ENCODE measurements at regions not wholly inside any gene's neighbourhood (a gene's known extent, or its start where the extent isn't known, plus 50 kb on each side); places are given as distances from the start of the nearest gene placed in this dataset.

DNA sequence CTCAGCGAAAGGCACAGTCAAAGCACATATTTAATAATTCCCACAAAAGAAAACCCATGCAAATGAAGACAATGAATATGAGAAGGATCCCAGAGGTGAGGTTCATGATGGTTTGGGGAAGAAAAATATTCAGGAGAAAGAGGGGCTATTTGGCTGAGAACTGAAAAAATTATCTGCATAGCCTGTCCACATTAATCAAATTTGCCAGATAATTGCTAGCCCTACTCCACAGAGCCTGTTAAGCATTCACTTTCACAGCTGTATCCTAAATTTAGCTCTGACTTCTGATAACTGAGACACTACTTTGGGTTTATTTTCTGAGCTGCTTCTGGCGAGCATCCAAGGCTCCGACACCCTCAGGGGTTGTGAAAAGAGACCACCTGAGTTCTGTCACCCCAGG is 176.2 kb downstream of the HERPUD2 start:
- Histone ChIP-seq H3K9me3 (ENCODE audit: control insufficient read depth in 1 of 2, low read length in 2 of 2) (no peaks in the 10 kb centered on the region), H3K27me3 (ENCODE audit: low read depth, low read length) (peaks cover 7% of the 10 kb centered on the region), H3K4me3 (ENCODE audit: low read depth in 1 of 2, low read length in 2 of 2) (no peak overlapping the region), H3K36me3 (ENCODE audit: control insufficient read depth in 1 of 2, insufficient read depth in 2 of 2, low read length in 2 of 2) (no peaks in the 10 kb centered on the region), H3K27ac (ENCODE audit: low read length) (no peak overlapping the region), H3K4me1 (ENCODE audit: control insufficient read depth in 1 of 2, insufficient read depth in 2 of 2, low read length in 2 of 2) (no peaks in the 10 kb centered on the region)

DNA sequence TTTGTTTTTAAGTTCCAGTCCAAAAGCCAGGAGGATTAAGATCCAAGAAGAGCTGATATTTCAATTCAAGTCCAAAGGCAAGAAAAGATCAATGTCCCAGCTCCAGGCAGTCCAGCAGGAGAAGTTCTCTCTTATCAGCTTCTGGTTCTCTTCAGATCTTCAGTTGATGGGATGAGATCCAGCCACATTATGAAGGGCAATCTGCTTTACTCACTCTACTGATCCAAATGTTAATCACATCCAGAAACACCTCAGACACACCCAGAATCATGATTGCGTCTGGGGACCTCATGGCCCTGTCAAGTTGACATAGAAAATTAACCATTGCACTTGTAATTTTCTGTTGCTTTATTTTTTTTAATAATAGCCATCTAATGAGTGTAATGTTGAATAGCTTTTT is 178.4 kb downstream of the HERPUD2 start:
- H3K27me3 ChIP-seq (ENCODE audit: low read depth, low read length) = peaks cover 7% of the 10 kb centered on the region
- no peaks in the 10 kb centered on the region for H3K36me3 ChIP-seq (ENCODE audit: control insufficient read depth in 1 of 2, insufficient read depth in 2 of 2, low read length in 2 of 2)
- H3K4me3 ChIP-seq (ENCODE audit: low read depth in 1 of 2, low read length in 2 of 2) = no peak overlapping the region
- no peak overlapping the region for H3K27ac ChIP-seq (ENCODE audit: low read length)
- no peaks in the 10 kb centered on the region for H3K4me1 ChIP-seq (ENCODE audit: control insufficient read depth in 1 of 2, insufficient read depth in 2 of 2, low read length in 2 of 2)
- H3K9me3 ChIP-seq (ENCODE audit: control insufficient read depth in 1 of 2, low read length in 2 of 2) = no peaks in the 10 kb centered on the region

GRCh38 chr7:35513828-35514227 is 181.1 kb downstream of the HERPUD2 start:
- Histone ChIP-seq H3K27ac (ENCODE audit: low read length) (no peak overlapping the region), H3K9me3 (ENCODE audit: control insufficient read depth in 1 of 2, low read length in 2 of 2) (no peaks in the 10 kb centered on the region), H3K4me3 (ENCODE audit: low read depth in 1 of 2, low read length in 2 of 2) (no peak overlapping the region), H3K4me1 (ENCODE audit: control insufficient read depth in 1 of 2, insufficient read depth in 2 of 2, low read length in 2 of 2) (no peaks in the 10 kb centered on the region), H3K36me3 (ENCODE audit: control insufficient read depth in 1 of 2, insufficient read depth in 2 of 2, low read length in 2 of 2) (no peaks in the 10 kb centered on the region), H3K27me3 (ENCODE audit: low read depth, low read length) (peaks cover 7% of the 10 kb centered on the region)

DNA sequence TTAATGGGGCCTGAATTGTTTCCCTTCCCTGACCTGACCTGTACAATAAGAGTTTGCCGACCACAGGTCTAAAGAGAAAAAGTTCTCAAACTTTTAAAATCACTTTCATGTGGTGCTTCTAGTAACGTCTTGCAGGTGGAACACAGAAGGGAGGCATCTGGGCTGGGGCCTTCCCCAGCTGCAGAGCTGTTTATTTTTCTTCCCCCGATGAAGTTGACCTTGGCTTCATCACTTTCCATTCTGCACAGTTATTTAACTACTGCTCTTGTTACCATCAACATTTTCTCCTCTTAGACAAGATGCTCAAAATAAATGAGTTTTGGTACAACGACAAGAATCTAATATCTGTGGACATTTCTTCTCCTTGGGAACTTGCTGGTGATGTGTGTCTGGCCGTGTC is 181.7 kb downstream of the HERPUD2 start:
- H3K4me1 ChIP-seq (ENCODE audit: control insufficient read depth in 1 of 2, insufficient read depth in 2 of 2, low read length in 2 of 2) = no peaks in the 10 kb centered on the region
- no peak overlapping the region for H3K4me3 ChIP-seq (ENCODE audit: low read depth in 1 of 2, low read length in 2 of 2)
- H3K27ac ChIP-seq (ENCODE audit: low read length) = no peak overlapping the region
- no peaks in the 10 kb centered on the region for H3K36me3 ChIP-seq (ENCODE audit: control insufficient read depth in 1 of 2, insufficient read depth in 2 of 2, low read length in 2 of 2)
- peaks cover 7% of the 10 kb centered on the region for H3K27me3 ChIP-seq (ENCODE audit: low read depth, low read length)
- H3K9me3 ChIP-seq (ENCODE audit: control insufficient read depth in 1 of 2, low read length in 2 of 2) = no peaks in the 10 kb centered on the region

GRCh38 chr7:35512716-35513115 is 182.2 kb downstream of the HERPUD2 start:
- Histone ChIP-seq H3K27me3 (ENCODE audit: low read depth, low read length) (peaks cover 3% of the 10 kb centered on the region), H3K4me3 (ENCODE audit: low read depth in 1 of 2, low read length in 2 of 2) (no peak overlapping the region), H3K9me3 (ENCODE audit: control insufficient read depth in 1 of 2, low read length in 2 of 2) (no peaks in the 10 kb centered on the region)

GRCh38 chr7:35508623-35509400 is 186.1 kb downstream of the HERPUD2 start:
- Histone ChIP-seq H3K27me3 (ENCODE audit: low read depth, low read length) (no peaks in the 10 kb centered on the region), H3K4me1 (ENCODE audit: control insufficient read depth in 1 of 2, insufficient read depth in 2 of 2, low read length in 2 of 2) (no peaks in the 10 kb centered on the region), H3K4me3 (ENCODE audit: low read depth in 1 of 2, low read length in 2 of 2) (no peak overlapping the region), H3K27ac (ENCODE audit: low read length) (no peak overlapping the region), H3K9me3 (ENCODE audit: control insufficient read depth in 1 of 2, low read length in 2 of 2) (no peaks in the 10 kb centered on the region), H3K36me3 (ENCODE audit: control insufficient read depth in 1 of 2, insufficient read depth in 2 of 2, low read length in 2 of 2) (no peaks in the 10 kb centered on the region)

More at GRCh38 chr7:35512716-35513115, 182.2 kb downstream of the HERPUD2 start:
- no peaks in the 10 kb centered on the region for H3K36me3 ChIP-seq (ENCODE audit: control insufficient read depth in 1 of 2, insufficient read depth in 2 of 2, low read length in 2 of 2)
- no peak overlapping the region for H3K27ac ChIP-seq (ENCODE audit: low read length)
- H3K4me1 ChIP-seq (ENCODE audit: control insufficient read depth in 1 of 2, insufficient read depth in 2 of 2, low read length in 2 of 2) = no peaks in the 10 kb centered on the region

- no peak overlapping the region for H3K4me3 ChIP-seq (ENCODE audit: low read depth in 1 of 2, low read length in 2 of 2)
- no peaks in the 10 kb centered on the region for H3K4me1 ChIP-seq (ENCODE audit: control insufficient read depth in 1 of 2, insufficient read depth in 2 of 2, low read length in 2 of 2)
- no peaks in the 10 kb centered on the region for H3K36me3 ChIP-seq (ENCODE audit: control insufficient read depth in 1 of 2, insufficient read depth in 2 of 2, low read length in 2 of 2)
- no peaks in the 10 kb centered on the region for H3K27me3 ChIP-seq (ENCODE audit: low read depth, low read length)
- H3K27ac ChIP-seq (ENCODE audit: low read length) = no peak overlapping the region
- no peaks in the 10 kb centered on the region for H3K9me3 ChIP-seq (ENCODE audit: control insufficient read depth in 1 of 2, low read length in 2 of 2)
These were observed 189.9 kb downstream of the HERPUD2 start for GRCh38 chr7:35505066-35505465.

GRCh38 chr7:35504365-35504764 is 190.6 kb downstream of the HERPUD2 start:
- no peak overlapping the region for H3K27ac ChIP-seq (ENCODE audit: low read length)
- no peaks in the 10 kb centered on the region for H3K4me1 ChIP-seq (ENCODE audit: control insufficient read depth in 1 of 2, insufficient read depth in 2 of 2, low read length in 2 of 2)
- H3K9me3 ChIP-seq (ENCODE audit: control insufficient read depth in 1 of 2, low read length in 2 of 2) = no peaks in the 10 kb centered on the region
- H3K4me3 ChIP-seq (ENCODE audit: low read depth in 1 of 2, low read length in 2 of 2) = no peak overlapping the region
- H3K27me3 ChIP-seq (ENCODE audit: low read depth, low read length) = no peaks in the 10 kb centered on the region
- no peaks in the 10 kb centered on the region for H3K36me3 ChIP-seq (ENCODE audit: control insufficient read depth in 1 of 2, insufficient read depth in 2 of 2, low read length in 2 of 2)

- no peaks in the 10 kb centered on the region for H3K9me3 ChIP-seq (ENCODE audit: control insufficient read depth in 1 of 2, low read length in 2 of 2)
- H3K27ac ChIP-seq (ENCODE audit: low read length) = no peak overlapping the region
- no peak overlapping the region for H3K4me3 ChIP-seq (ENCODE audit: low read depth in 1 of 2, low read length in 2 of 2)
- H3K27me3 ChIP-seq (ENCODE audit: low read depth, low read length) = no peaks in the 10 kb centered on the region
- no peaks in the 10 kb centered on the region for H3K4me1 ChIP-seq (ENCODE audit: control insufficient read depth in 1 of 2, insufficient read depth in 2 of 2, low read length in 2 of 2)
- no peaks in the 10 kb centered on the region for H3K36me3 ChIP-seq (ENCODE audit: control insufficient read depth in 1 of 2, insufficient read depth in 2 of 2, low read length in 2 of 2)
These were observed 193.3 kb downstream of the HERPUD2 start for GRCh38 chr7:35501681-35502080.

GRCh38 chr7:35499226-35499625 is 195.7 kb downstream of the HERPUD2 start:
- no peaks in the 10 kb centered on the region for H3K27me3 ChIP-seq (ENCODE audit: low read depth, low read length)
- H3K4me3 ChIP-seq (ENCODE audit: low read depth in 1 of 2, low read length in 2 of 2) = no peak overlapping the region
- H3K4me1 ChIP-seq (ENCODE audit: control insufficient read depth in 1 of 2, insufficient read depth in 2 of 2, low read length in 2 of 2) = no peaks in the 10 kb centered on the region
- no peaks in the 10 kb centered on the region for H3K36me3 ChIP-seq (ENCODE audit: control insufficient read depth in 1 of 2, insufficient read depth in 2 of 2, low read length in 2 of 2)
- no peak overlapping the region for H3K27ac ChIP-seq (ENCODE audit: low read length)
- H3K9me3 ChIP-seq (ENCODE audit: control insufficient read depth in 1 of 2, low read length in 2 of 2) = no peaks in the 10 kb centered on the region

DNA sequence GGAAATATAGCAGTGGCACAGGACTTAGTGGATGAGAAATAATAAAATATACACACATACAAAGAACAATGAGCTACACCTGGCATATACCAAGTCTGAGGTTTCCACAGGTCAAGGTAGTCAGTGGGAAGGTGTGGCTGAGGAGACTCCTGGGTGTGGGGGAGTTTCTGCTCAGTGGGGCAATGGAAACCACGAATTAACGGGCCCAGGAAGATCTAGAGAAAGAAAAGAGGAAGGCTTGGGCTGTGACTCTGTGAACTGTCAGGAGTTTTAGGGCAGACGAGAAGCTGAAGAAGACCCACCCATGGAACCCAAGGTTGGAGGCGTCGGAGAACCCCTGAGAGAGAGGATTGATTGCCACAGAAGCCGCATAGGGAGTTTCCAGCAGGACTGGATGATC is 196.5 kb downstream of the HERPUD2 start:
- no peak overlapping the region for H3K27ac ChIP-seq (ENCODE audit: low read length)
- no peaks in the 10 kb centered on the region for H3K4me1 ChIP-seq (ENCODE audit: control insufficient read depth in 1 of 2, insufficient read depth in 2 of 2, low read length in 2 of 2)
- no peaks in the 10 kb centered on the region for H3K36me3 ChIP-seq (ENCODE audit: control insufficient read depth in 1 of 2, insufficient read depth in 2 of 2, low read length in 2 of 2)
- H3K4me3 ChIP-seq (ENCODE audit: low read depth in 1 of 2, low read length in 2 of 2) = no peak overlapping the region
- H3K9me3 ChIP-seq (ENCODE audit: control insufficient read depth in 1 of 2, low read length in 2 of 2) = no peaks in the 10 kb centered on the region
- H3K27me3 ChIP-seq (ENCODE audit: low read depth, low read length) = no peaks in the 10 kb centered on the region

DNA sequence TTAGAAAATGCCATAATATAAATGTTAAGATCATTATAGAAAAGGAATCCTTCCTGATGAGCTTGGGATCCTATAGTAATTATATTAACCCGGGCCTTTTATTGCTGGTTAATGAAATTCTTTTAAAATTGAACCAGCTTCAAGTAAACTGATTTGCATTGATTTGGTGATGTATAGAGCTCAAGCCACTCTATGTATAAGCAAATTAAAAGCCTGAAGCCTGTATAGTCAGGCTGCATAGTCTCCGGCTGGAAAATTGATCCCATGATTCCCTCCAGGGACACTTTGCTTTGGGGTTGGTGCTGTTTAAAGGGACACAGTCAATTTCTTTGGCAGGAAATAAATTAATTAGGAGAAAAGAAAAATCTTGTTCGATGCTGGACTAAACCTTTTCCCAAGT is 199.1 kb downstream of the HERPUD2 start:
- Histone ChIP-seq H3K27ac (ENCODE audit: low read length) (no peak overlapping the region), H3K4me1 (ENCODE audit: control insufficient read depth in 1 of 2, insufficient read depth in 2 of 2, low read length in 2 of 2) (no peaks in the 10 kb centered on the region), H3K9me3 (ENCODE audit: control insufficient read depth in 1 of 2, low read length in 2 of 2) (no peaks in the 10 kb centered on the region), H3K27me3 (ENCODE audit: low read depth, low read length) (no peaks in the 10 kb centered on the region), H3K36me3 (ENCODE audit: control insufficient read depth in 1 of 2, insufficient read depth in 2 of 2, low read length in 2 of 2) (no peaks in the 10 kb centered on the region), H3K4me3 (ENCODE audit: low read depth in 1 of 2, low read length in 2 of 2) (no peak overlapping the region)

Data from muscle layer of duodenum (tissue), 2 donors.